SW480 (cell line): ENCODE measurements at regions not wholly inside any gene's neighbourhood (a gene's known extent, or its start where the extent isn't known, plus 50 kb on each side); places are given as distances from the start of the nearest gene placed in this dataset.

ENCODE experiments used
- DNase-seq: peaks from one replicate; pipeline ENCODE4 v3.0.0-alpha.2; 2016; ENCODE audit warnings: low spot score

GRCh38 chr3:59580996-59581395 is 531.2 kb upstream of the CFAP20DC start:
- no peak for DNase-seq

GRCh38 chr3:59580499-59580898 is 530.7 kb upstream of the CFAP20DC start:
- no peak for DNase-seq

GRCh38 chr3:59578129-59578528 is 528.3 kb upstream of the CFAP20DC start:
- DNase-seq = no peak

- no peak for DNase-seq
These were observed 526.8 kb upstream of the CFAP20DC start for GRCh38 chr3:59576606-59577005.

GRCh38 chr3:59575113-59576001 is 525.5 kb upstream of the CFAP20DC start:
- DNase-seq = peak; percentile 78

GRCh38 chr3:59573911-59574310 is 524.1 kb upstream of the CFAP20DC start:
- DNase-seq = no peak

- no peak for DNase-seq
These were observed 522.3 kb upstream of the CFAP20DC start for GRCh38 chr3:59572106-59572505.

GRCh38 chr3:59570806-59571205 is 521.0 kb upstream of the CFAP20DC start:
- no peak for DNase-seq

- DNase-seq = no peak
These were observed 517.8 kb upstream of the CFAP20DC start for GRCh38 chr3:59567661-59568060.

GRCh38 chr3:59566481-59566975 is 516.7 kb upstream of the CFAP20DC start:
- no peak for DNase-seq

GRCh38 chr3:59565125-59565524 is 515.3 kb upstream of the CFAP20DC start:
- DNase-seq = no peak

GRCh38 chr3:59563966-59564365 is 514.1 kb upstream of the CFAP20DC start:
- no peak for DNase-seq

GRCh38 chr3:59563072-59563605 is 513.3 kb upstream of the CFAP20DC start:
- no peak for DNase-seq

- peak; percentile 84 for DNase-seq
These were observed 510.1 kb upstream of the CFAP20DC start for GRCh38 chr3:59559721-59560435.

GRCh38 chr3:59558906-59559720 is 509.3 kb upstream of the CFAP20DC start:
- no peak for DNase-seq

- DNase-seq = no peak
These were observed 505.9 kb upstream of the CFAP20DC start for GRCh38 chr3:59555593-59556315.

- no peak for DNase-seq
These were observed 503.3 kb upstream of the CFAP20DC start for GRCh38 chr3:59553076-59553475.

GRCh38 chr3:59551834-59552233 is 502.0 kb upstream of the CFAP20DC start:
- DNase-seq = no peak

GRCh38 chr3:59549962-59550361 is 500.1 kb upstream of the CFAP20DC start:
- no peak for DNase-seq

- no peak for DNase-seq
These were observed 498.0 kb upstream of the CFAP20DC start for GRCh38 chr3:59547874-59548273.

GRCh38 chr3:59546522-59546921 is 496.7 kb upstream of the CFAP20DC start:
- no peak for DNase-seq
